ENCODE measurements at regions not wholly inside any gene's neighbourhood (a gene's known extent, or its start where the extent isn't known, plus 50 kb on each side); places are given as distances from the start of the nearest gene placed in this dataset.

DNA sequence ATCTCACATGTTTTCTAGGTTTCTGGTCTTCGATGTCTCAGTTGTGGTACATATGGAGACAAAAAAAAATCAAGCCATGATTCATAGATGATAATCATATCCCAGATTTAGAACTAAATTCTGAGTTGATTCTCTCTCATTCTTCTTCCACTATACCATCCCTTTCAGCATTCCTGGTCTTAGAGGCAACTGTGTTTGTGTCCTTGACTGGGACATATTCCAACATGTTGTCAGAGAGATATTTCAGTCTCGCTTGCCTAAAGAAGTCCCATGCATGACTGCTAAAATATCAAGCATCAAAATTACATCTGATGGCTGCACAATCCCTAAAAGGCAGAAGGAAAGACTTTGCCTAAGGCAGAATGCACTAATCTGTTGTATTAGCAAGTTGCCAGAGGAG, 236.6 kb downstream of the PSAT1 start:
- Mint-ChIP-seq H3K27ac (no peak overlapping the region), H3K9me3 (no peaks in the 10 kb centered on the region), H3K36me3 (ENCODE audit: low read depth) (no peaks in the 10 kb centered on the region), H3K27me3 (no peaks in the 10 kb centered on the region), H3K4me3 (no peak overlapping the region), H3K4me1 (no peaks in the 10 kb centered on the region)
- POLR2A ChIA-PET: no interaction called here
- CTCF ChIA-PET: no interaction called here
- DNase-seq: no peak

DNA sequence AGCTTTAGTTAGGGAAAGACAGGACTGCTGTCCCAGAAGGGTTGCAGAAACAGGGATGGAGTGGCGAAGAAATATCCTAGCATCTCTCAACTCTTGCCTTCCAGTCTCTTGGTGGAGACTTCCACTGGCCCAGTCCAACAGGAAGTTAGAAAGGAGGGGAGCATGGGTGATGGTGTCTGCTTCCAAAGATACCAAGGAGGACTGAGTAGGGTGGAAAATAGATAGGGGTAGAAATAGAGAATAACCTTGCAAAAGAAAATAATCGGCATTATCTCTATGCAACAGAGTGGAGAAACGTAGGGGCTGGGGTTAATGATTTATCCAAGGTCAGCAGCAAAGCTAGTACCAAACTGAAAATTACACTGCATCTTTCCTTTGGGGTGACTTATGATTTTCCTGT, 242.3 kb downstream of the PSAT1 start:
- DNase-seq: no peak
- no peak overlapping the region for H3K27ac Mint-ChIP-seq
- no peak overlapping the region for H3K4me3 Mint-ChIP-seq
- ChIA-PET POLR2A (no interaction called here), CTCF (no interaction called here)
- no peaks in the 10 kb centered on the region for H3K36me3 Mint-ChIP-seq (ENCODE audit: low read depth)
- H3K9me3 Mint-ChIP-seq: no peaks in the 10 kb centered on the region
- no peaks in the 10 kb centered on the region for H3K27me3 Mint-ChIP-seq
- H3K4me1 Mint-ChIP-seq: no peaks in the 10 kb centered on the region

DNA sequence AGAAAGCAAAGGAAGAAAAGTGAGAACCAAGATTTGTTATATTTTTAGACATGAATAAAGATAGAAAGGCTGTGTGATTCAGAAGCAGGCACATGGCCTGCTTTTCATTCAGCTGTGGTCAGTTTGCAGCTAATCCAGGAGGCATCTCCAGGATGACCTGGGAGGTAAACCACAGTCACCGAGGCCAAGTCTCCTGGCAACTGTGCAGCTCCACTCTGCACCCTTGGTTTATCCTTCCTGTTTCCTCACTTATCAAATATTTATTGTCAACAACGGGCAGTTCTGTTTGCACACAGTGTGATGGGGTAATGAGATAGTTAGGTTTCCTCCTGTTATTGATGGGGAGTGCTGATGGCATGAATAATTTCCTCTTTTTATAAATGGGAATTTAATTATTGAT, 243.0 kb downstream of the PSAT1 start:
- no peak overlapping the region for H3K27ac Mint-ChIP-seq
- POLR2A ChIA-PET: no interaction called here
- no peaks in the 10 kb centered on the region for H3K4me1 Mint-ChIP-seq
- CTCF ChIA-PET: no interaction called here
- H3K9me3 Mint-ChIP-seq: no peaks in the 10 kb centered on the region
- H3K27me3 Mint-ChIP-seq: no peaks in the 10 kb centered on the region
- H3K36me3 Mint-ChIP-seq (ENCODE audit: low read depth): no peaks in the 10 kb centered on the region
- DNase-seq: no peak
- no peak overlapping the region for H3K4me3 Mint-ChIP-seq

DNA sequence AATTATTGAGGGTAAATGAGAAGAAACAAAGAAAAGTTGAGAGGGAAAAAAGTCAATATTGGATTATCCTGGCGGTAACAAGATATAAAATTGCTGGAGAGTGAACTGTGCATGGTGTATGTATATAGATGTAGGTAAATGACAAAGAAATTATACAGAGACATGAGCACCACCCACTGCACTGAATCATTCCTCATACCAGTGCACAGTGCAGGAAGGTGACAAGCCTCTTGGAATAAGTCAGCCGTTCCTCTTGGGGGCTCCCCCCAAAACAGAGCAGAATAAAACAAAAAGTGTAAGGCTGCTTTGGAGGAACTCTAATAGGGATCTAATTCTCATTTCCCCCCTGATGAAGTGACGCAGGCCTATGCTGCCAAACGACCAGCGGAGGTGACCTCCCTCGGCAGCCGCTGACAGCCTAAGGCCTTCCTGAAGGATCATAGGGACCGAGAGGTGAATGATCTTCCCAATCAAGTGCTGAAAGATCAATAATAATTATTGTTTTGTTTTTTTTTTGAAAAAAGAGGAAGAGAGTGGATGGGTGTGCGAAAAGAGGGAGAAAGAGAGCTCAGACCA, 245.0 kb downstream of the PSAT1 start:
- ChIA-PET POLR2A (no interaction called here), CTCF (no interaction called here)
- Mint-ChIP-seq H3K4me3 (no peak overlapping the region), H3K4me1 (no peaks in the 10 kb centered on the region), H3K9me3 (no peaks in the 10 kb centered on the region), H3K27ac (no peak overlapping the region), H3K27me3 (no peaks in the 10 kb centered on the region), H3K36me3 (ENCODE audit: low read depth) (no peaks in the 10 kb centered on the region)
- DNase-seq: no peak

DNA sequence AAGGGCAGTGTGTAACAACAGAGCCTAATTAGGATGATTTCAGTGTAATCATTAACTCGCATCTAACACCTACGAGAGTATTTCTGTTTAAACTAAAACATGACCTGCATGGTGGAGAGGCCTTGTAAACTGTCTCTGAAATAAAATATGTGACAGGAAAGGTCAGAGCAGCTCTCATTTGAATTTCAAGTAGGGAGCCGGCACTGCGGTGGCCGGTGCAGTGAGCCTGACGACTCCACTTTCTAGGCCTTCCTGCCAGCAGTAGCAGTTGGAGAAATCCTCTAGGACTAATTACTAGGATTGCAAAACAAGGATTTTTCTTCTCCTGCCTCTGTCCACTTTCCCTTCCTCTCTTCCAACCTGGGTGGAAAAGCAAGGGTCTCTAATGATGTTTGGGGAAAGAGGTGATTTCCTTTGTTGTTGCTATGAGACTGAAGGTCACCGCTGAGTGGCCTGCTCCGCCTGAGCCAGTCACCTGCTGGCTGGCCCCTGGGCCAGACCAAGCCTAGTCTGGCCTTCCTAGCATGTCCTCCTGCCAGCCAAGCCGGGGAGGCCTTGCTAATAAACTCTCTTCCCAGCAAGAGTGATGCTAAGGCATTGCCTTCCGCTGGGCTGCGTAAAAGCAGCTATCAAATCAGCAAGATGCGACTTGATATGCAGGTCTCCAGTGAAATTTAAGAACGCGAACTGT, 245.7 kb downstream of the PSAT1 start:
- DNase-seq: no peak
- no peaks in the 10 kb centered on the region for H3K36me3 Mint-ChIP-seq (ENCODE audit: low read depth)

DNA sequence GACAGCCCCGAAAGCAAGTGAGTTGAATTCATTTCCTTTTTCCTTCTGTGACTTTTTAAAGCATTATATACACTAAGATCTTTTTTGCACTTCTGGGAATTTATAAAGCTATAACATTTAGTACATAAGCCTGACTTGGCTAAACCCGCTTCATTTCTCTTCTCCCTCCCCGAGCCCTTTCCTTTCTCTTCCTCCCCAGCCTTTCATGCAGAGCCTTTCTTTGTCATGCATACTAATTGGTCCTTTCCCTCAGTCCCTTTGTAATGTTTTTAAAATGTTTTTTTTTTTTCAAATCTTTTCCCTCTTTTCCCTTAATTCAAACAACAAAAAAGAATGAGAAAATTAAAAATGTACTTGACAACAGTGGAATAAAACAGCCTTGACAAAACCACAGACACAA, 246.4 kb downstream of the PSAT1 start:
- Mint-ChIP-seq H3K36me3 (ENCODE audit: low read depth) (no peaks in the 10 kb centered on the region), H3K9me3 (no peaks in the 10 kb centered on the region), H3K27me3 (no peaks in the 10 kb centered on the region), H3K27ac (no peak overlapping the region), H3K4me1 (no peaks in the 10 kb centered on the region), H3K4me3 (no peak overlapping the region)
- no peak for DNase-seq
- CTCF ChIA-PET: interaction anchor here (0.6 kb wide), 1 partner anchor 441 kb away, joined by 3 read pairs; no protein-coding TSS in a partner anchor
- POLR2A ChIA-PET: interaction anchor here (0.6 kb wide), 1 partner anchor 91 kb away, joined by 3 read pairs; no protein-coding TSS in a partner anchor

More for the DNA sequence above, 245.7 kb downstream of the PSAT1 start:
- POLR2A ChIA-PET: no interaction called here
- Mint-ChIP-seq H3K9me3 (no peaks in the 10 kb centered on the region), H3K4me3 (no peak overlapping the region), H3K27me3 (no peaks in the 10 kb centered on the region), H3K27ac (no peak overlapping the region), H3K4me1 (no peaks in the 10 kb centered on the region)
- CTCF ChIA-PET: interaction anchor here (0.6 kb wide), 1 partner anchor 441 kb away, joined by 3 read pairs; no protein-coding TSS in a partner anchor

DNA sequence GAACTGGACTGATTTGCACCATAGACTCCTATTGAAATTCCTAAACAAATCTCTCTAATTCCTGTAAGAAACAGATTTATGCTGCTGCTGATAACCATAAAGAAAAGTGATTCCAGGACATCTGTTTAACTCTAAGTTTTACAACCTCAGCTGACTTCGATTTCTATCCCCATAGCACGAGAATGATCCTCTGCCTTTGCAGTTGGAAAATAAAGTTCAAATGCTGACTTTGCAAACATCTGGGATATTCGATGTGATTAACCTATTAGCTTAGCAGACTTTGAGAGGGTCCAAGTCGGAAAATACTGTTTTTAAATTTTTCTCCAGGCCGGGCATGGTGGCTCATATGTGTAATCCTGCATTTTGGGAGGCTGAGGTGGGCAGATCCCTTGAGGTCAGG, 247.3 kb downstream of the PSAT1 start:
- Mint-ChIP-seq H3K36me3 (ENCODE audit: low read depth) (no peaks in the 10 kb centered on the region), H3K9me3 (no peaks in the 10 kb centered on the region), H3K4me1 (no peaks in the 10 kb centered on the region), H3K27ac (no peak overlapping the region), H3K4me3 (no peak overlapping the region), H3K27me3 (no peaks in the 10 kb centered on the region)
- ChIA-PET POLR2A (no interaction called here), CTCF (interaction anchor here (1.3 kb wide), 1 partner anchor 9 kb away, joined by 3 read pairs; no protein-coding TSS in a partner anchor)
- no peak for DNase-seq

DNA sequence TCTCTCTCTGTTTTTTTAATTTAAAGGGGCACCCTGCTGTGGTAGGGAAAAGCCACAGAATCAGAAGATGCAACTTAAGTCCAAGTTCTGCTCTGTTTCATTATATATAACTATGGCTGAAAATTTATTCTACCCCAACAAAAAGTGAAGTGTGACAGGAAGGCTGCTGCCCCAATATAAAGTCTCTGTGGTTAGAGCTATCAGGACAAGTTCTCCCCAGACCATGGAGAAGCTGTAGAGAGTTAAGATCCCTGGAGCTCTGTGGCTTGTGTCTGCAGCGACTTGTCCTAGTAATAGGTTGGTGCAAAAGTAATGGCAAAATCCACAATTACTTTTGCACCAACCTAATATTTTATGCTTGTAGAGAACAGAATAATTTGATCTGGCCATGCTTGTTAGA, 250.9 kb downstream of the PSAT1 start:
- no peak for DNase-seq
- no peaks in the 10 kb centered on the region for H3K4me1 Mint-ChIP-seq
- no peaks in the 10 kb centered on the region for H3K27me3 Mint-ChIP-seq
- no peaks in the 10 kb centered on the region for H3K9me3 Mint-ChIP-seq
- POLR2A ChIA-PET: no interaction called here
- H3K4me3 Mint-ChIP-seq: no peak overlapping the region
- no peaks in the 10 kb centered on the region for H3K36me3 Mint-ChIP-seq (ENCODE audit: low read depth)
- CTCF ChIA-PET: no interaction called here
- no peak overlapping the region for H3K27ac Mint-ChIP-seq

DNA sequence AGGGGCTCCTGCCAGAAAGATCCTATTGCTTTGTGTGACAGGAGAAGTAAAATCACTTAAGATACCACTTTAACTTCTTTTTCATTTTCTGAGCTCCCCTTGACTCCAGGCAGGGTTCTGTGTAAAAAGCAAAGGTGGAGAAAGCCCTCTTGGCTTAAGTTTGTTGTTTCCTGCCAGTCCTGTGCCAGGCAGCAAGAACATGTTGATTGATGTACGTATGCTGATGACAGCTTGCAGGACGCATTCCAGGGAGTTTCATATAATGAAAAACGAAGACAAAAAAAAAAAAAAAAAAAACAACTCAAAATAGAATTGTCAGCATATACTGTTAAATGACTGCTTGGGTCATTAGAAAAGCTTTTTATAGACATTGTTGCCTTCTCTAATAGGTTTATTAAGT, 251.7 kb downstream of the PSAT1 start:
- Mint-ChIP-seq H3K9me3 (no peaks in the 10 kb centered on the region), H3K27me3 (no peaks in the 10 kb centered on the region), H3K4me1 (no peaks in the 10 kb centered on the region), H3K36me3 (ENCODE audit: low read depth) (no peaks in the 10 kb centered on the region), H3K4me3 (no peak overlapping the region), H3K27ac (no peak overlapping the region)
- CTCF ChIA-PET: no interaction called here
- POLR2A ChIA-PET: no interaction called here
- DNase-seq: no peak

DNA sequence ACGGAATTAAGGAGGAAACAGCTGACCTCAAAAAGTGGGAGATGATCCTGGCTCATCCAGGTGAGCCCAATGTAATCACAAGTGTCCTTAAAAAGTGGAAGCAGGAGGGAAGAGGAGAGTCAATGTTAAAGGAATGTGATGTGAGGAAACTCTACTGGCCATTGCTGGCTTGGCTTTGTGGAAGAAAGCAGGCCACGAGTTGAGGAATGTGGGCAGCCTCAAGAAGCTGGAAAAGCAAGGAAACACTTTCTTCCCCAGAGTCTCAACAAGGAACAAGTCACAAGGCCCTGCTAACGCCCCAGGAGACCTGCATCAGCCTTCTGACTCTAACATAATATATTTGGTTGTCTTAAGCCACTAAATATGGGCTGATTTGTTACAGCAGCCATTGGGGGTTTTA, 252.8 kb downstream of the PSAT1 start:
- Mint-ChIP-seq H3K36me3 (ENCODE audit: low read depth) (no peaks in the 10 kb centered on the region), H3K4me3 (no peak overlapping the region), H3K9me3 (no peaks in the 10 kb centered on the region), H3K27ac (no peak overlapping the region), H3K4me1 (no peaks in the 10 kb centered on the region), H3K27me3 (no peaks in the 10 kb centered on the region)
- POLR2A ChIA-PET: no interaction called here
- no peak for DNase-seq
- CTCF ChIA-PET: no interaction called here

DNA sequence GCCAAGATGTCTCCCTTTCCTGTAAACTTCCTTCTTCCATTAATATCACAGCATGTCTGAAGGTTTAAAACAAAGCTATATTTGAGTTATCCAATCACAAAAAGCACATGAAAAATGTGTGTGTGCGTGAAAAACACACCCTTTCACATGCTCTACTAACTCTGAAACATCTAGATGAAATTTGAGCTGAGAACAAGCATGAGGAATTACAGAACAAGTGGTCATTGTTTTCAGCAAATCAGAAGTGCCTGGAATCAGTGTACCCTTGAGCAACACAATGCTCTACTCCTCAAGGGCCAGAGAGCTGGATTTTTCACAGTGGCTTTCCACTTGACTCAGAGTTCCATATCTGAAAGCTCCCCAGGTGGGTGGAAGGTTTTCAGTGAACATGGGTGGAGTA, 255.9 kb downstream of the PSAT1 start:
- DNase-seq: no peak
- H3K4me1 Mint-ChIP-seq: no peaks in the 10 kb centered on the region
- H3K27ac Mint-ChIP-seq: no peak overlapping the region
- H3K27me3 Mint-ChIP-seq: no peaks in the 10 kb centered on the region
- ChIA-PET CTCF (no interaction called here), POLR2A (no interaction called here)
- no peaks in the 10 kb centered on the region for H3K36me3 Mint-ChIP-seq (ENCODE audit: low read depth)
- no peaks in the 10 kb centered on the region for H3K9me3 Mint-ChIP-seq
- no peak overlapping the region for H3K4me3 Mint-ChIP-seq

DNA sequence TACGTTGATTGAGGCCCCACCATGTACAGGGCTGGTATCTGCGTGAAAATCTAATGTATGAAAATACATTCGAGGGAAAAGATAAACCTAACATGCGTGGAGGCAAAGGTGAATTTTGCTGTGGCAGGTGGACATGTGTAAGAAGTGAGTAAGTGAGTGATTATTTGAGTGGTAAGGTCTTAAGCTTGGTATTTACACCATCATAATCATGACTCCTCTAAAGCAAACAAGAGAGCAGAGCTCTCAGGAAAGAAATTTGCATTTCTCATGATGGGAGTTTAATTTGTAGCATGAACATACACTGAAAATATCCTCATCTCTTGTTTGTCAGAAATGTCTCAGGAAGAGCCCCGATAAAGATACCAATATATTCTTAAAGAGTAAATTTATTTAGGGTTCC, 260.6 kb downstream of the PSAT1 start:
- CTCF ChIA-PET: no interaction called here
- H3K27ac Mint-ChIP-seq: no peak overlapping the region
- no peaks in the 10 kb centered on the region for H3K4me1 Mint-ChIP-seq
- no peak overlapping the region for H3K4me3 Mint-ChIP-seq
- DNase-seq: no peak
- POLR2A ChIA-PET: no interaction called here
- H3K27me3 Mint-ChIP-seq: peaks cover 2% of the 10 kb centered on the region
- H3K36me3 Mint-ChIP-seq (ENCODE audit: low read depth): no peaks in the 10 kb centered on the region
- no peaks in the 10 kb centered on the region for H3K9me3 Mint-ChIP-seq

DNA sequence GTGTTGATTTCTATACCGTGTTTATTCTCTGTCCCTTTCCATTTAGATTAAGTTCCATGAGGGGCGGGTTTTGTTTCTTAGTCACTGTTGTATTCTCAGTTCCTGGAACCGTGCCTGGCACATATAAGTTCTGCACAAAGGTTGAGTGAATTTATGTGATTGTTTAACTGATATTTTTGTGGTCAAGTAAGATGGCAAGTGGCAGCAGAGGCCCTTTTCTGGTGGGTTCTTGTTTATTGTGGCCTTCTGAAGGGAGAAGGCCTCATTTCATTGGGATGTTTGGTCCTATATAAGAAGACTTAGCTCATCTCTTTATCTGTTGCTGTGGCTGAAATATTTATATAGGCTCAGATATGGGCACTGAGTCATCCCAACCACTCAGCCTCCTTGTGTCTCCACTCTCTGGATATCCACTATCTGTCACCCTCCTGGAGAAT, 262.5 kb downstream of the PSAT1 start:
- no peak overlapping the region for H3K4me3 Mint-ChIP-seq
- POLR2A ChIA-PET: no interaction called here

DNA sequence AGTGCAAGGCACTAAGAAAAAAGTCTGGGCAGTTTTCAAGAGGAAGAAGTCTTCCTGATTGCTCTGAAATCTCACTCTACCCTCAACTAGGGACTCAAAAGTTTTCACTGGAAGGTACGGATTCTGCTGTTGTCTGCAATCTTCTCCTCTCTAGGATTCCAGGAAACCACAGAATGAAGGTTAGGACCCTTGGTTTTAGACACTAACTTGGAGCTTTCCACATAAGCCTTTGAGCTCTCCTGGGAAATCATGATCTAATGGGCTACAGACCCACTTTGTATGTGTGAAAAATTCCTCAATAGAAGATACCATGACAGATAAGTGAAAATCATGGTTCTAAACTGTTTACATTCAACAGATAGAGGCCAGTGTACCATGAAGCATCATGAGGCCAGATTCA, 265.1 kb downstream of the PSAT1 start:
- POLR2A ChIA-PET: no interaction called here
- no peaks in the 10 kb centered on the region for H3K36me3 Mint-ChIP-seq (ENCODE audit: low read depth)
- H3K27me3 Mint-ChIP-seq: peaks cover 2% of the 10 kb centered on the region
- H3K9me3 Mint-ChIP-seq: no peaks in the 10 kb centered on the region
- H3K27ac Mint-ChIP-seq: no peak overlapping the region
- CTCF ChIA-PET: no interaction called here
- no peak overlapping the region for H3K4me3 Mint-ChIP-seq
- no peaks in the 10 kb centered on the region for H3K4me1 Mint-ChIP-seq
- no peak for DNase-seq

More for the DNA sequence above, 262.5 kb downstream of the PSAT1 start:
- no peaks in the 10 kb centered on the region for H3K9me3 Mint-ChIP-seq
- no peaks in the 10 kb centered on the region for H3K4me1 Mint-ChIP-seq
- no peak overlapping the region for H3K27ac Mint-ChIP-seq
- H3K36me3 Mint-ChIP-seq (ENCODE audit: low read depth): no peaks in the 10 kb centered on the region
- CTCF ChIA-PET: no interaction called here
- peaks cover 2% of the 10 kb centered on the region for H3K27me3 Mint-ChIP-seq
- no peak for DNase-seq
